Mesothelial cell of epicardium (in vitro differentiated cells): ENCODE measurements at regions not wholly inside any gene's neighbourhood (a gene's known extent, or its start where the extent isn't known, plus 50 kb on each side); places are given as distances from the start of the nearest gene placed in this dataset.
A peak's percentile ranks its signal among the peaks of the same experiment; 100 is the strongest.

Experiments
- DNase-seq, 2 experiments: peaks; one replicate each; pipeline ENCODE4 v3.0.0; 2021; ENCODE audit warnings: low spot score in 2 of 2; ENCODE audit not compliant: unreplicated experiment in 2 of 2
- H3K27ac Mint-ChIP-seq: 2 replicates; pipeline ENCODE4 v1.8.0; 2021; ENCODE audit warnings: mixed read lengths
- H3K27me3 Mint-ChIP-seq: 2 replicates; pipeline ENCODE4 v1.8.0; 2021; ENCODE audit warnings: low read depth, mixed read lengths
- H3K36me3 Mint-ChIP-seq: 2 replicates; pipeline ENCODE4 v1.8.0; 2021; ENCODE audit warnings: mixed read lengths
- H3K4me1 Mint-ChIP-seq: 2 replicates; pipeline ENCODE4 v1.8.0; 2021; ENCODE audit warnings: mixed read lengths
- H3K4me3 Mint-ChIP-seq: 2 replicates; pipeline ENCODE4 v1.8.0; 2021; ENCODE audit warnings: mild to moderate bottlenecking, moderate library complexity, mixed read lengths
- H3K9me3 Mint-ChIP-seq: 2 replicates; pipeline ENCODE4 v1.8.0; 2021; ENCODE audit warnings: mixed read lengths
- CTCF ChIP-seq: fragments of 200-600 bp; sonication (generic); IDR thresholded peaks from one replicate; pipeline ENCODE4 v1.5.0; 2021; ENCODE audit warnings: antibody characterized with exemption; ENCODE audit not compliant: unreplicated experiment

DNA sequence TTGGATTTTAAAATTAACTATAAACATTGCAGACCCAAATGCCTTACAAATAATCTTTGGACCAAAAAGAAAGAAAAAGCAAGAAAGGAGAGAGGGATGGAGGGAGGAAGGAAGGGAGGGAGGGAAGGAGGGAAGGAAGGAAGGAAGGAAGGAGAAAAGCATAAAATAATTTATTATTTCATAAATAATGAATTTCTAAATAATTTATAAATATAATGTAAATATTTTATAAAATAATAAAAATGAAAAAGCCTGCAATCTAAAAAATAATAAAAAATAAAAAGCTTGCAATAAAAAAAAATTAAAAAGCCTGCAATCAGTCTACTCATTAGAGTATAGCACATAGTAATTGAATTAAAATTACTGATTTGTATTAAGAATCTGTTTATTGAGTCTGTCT lies 614.3 kb downstream of the ISL1 start:
- no peaks in the 10 kb centered on the region for H3K27me3 Mint-ChIP-seq
- DNase-seq: no peak
- no peaks in the 10 kb centered on the region for H3K36me3 Mint-ChIP-seq
- no peak for TF ChIP-seq CTCF
- H3K4me3 Mint-ChIP-seq: no peak overlapping the region
- no peak overlapping the region for H3K27ac Mint-ChIP-seq
- H3K9me3 Mint-ChIP-seq: peaks cover 4% of the 10 kb centered on the region
- H3K4me1 Mint-ChIP-seq: peaks cover 3% of the 10 kb centered on the region

- TF ChIP-seq CTCF: no peak
- H3K4me1 Mint-ChIP-seq: peaks cover 3% of the 10 kb centered on the region
- no peak overlapping the region for H3K4me3 Mint-ChIP-seq
- no peak for DNase-seq
- no peaks in the 10 kb centered on the region for H3K36me3 Mint-ChIP-seq
- peaks cover 4% of the 10 kb centered on the region for H3K9me3 Mint-ChIP-seq
- no peak overlapping the region for H3K27ac Mint-ChIP-seq
- H3K27me3 Mint-ChIP-seq: no peaks in the 10 kb centered on the region
Measured at GRCh38 chr5:51997949-51998348, 614.7 kb downstream of the ISL1 start.

GRCh38 chr5:52007230-52007858 lies 624.1 kb downstream of the ISL1 start:
- Mint-ChIP-seq H3K4me3 (no peak overlapping the region), H3K4me1 (peaks cover 12% of the 10 kb centered on the region)
- TF ChIP-seq CTCF: peak; percentile 64

GRCh38 chr5:52010454-52010853 lies 627.2 kb downstream of the ISL1 start:
- no peak overlapping the region for H3K4me3 Mint-ChIP-seq
- H3K36me3 Mint-ChIP-seq: no peaks in the 10 kb centered on the region
- H3K4me1 Mint-ChIP-seq: peaks cover 3% of the 10 kb centered on the region
- TF ChIP-seq CTCF: no peak
- no peaks in the 10 kb centered on the region for H3K27me3 Mint-ChIP-seq
- no peak overlapping the region for H3K27ac Mint-ChIP-seq
- no peak for DNase-seq
- peaks cover 1% of the 10 kb centered on the region for H3K9me3 Mint-ChIP-seq

More at GRCh38 chr5:52007230-52007858, 624.1 kb downstream of the ISL1 start:
- Mint-ChIP-seq H3K36me3 (no peaks in the 10 kb centered on the region), H3K27ac (no peak overlapping the region), H3K27me3 (no peaks in the 10 kb centered on the region), H3K9me3 (no peaks in the 10 kb centered on the region)
- no peak for DNase-seq

DNA sequence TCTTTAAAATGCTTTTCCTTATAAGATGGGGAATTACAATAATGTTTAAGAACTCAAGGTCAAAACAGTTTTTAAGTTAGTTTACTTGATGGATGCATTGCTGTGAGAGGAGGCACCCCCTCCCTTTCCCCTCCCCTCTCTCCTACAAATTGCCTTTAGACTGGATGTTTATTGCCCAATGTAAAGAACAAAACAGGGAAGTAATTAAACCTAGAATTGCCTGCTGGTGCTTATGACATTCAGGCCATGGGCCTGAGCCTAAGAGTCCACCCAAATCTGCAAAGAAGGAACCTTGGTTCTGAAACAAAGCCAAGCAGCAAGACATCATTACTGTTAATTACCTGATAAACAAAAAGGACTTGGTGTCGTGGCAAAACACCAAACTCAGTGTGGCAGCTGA lies 630.3 kb downstream of the ISL1 start:
- H3K4me1 Mint-ChIP-seq: no peaks in the 10 kb centered on the region
- no peaks in the 10 kb centered on the region for H3K36me3 Mint-ChIP-seq
- H3K9me3 Mint-ChIP-seq: peaks cover 4% of the 10 kb centered on the region
- H3K27me3 Mint-ChIP-seq: no peaks in the 10 kb centered on the region
- no peak overlapping the region for H3K27ac Mint-ChIP-seq
- no peak overlapping the region for H3K4me3 Mint-ChIP-seq
- no peak for DNase-seq
- TF ChIP-seq CTCF: no peak

DNA sequence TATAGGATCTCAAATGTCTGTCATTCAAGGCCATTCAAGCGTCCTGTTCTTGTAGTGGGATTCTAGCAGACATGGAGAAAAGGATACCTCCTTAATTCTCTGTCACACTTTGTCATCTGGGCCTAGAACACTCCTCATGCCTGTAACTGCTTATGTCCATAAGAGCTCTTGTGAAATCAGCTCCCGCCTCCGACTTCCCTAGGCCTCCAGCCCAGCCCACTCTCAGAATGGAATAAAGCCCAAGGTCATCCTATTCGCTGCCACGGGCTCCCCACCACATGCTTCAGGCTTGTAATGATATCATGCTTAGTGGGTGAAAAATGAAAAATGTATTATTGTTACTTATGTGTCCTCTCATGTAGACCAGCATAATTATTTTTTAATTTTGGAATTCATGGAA lies 632.5 kb downstream of the ISL1 start:
- H3K27me3 Mint-ChIP-seq: no peaks in the 10 kb centered on the region
- DNase-seq: no peak
- no peaks in the 10 kb centered on the region for H3K4me1 Mint-ChIP-seq
- H3K9me3 Mint-ChIP-seq: peaks cover 4% of the 10 kb centered on the region
- H3K36me3 Mint-ChIP-seq: no peaks in the 10 kb centered on the region
- no peak overlapping the region for H3K27ac Mint-ChIP-seq
- H3K4me3 Mint-ChIP-seq: no peak overlapping the region
- TF ChIP-seq CTCF: no peak
